Myocyte (in vitro differentiated cells): ENCODE measurements at regions not wholly inside any gene's neighbourhood (a gene's known extent, or its start where the extent isn't known, plus 50 kb on each side); places are given as distances from the start of the nearest gene placed in this dataset.

Experiments used
- DNase-seq: peaks from one replicate; pipeline ENCODE4 v3.0.0-alpha.2; 2012; ENCODE audit warnings: low read depth

GRCh38 chr18:78579854-78580577 is 399.6 kb upstream of the SALL3 start:
- no peak for DNase-seq

- no peak for DNase-seq
These were observed 398.7 kb upstream of the SALL3 start for GRCh38 chr18:78580835-78581339.

GRCh38 chr18:78582181-78582709 is 397.4 kb upstream of the SALL3 start:
- DNase-seq: no peak

GRCh38 chr18:78582898-78583738 is 396.5 kb upstream of the SALL3 start:
- no peak for DNase-seq

GRCh38 chr18:78583739-78584458 is 395.7 kb upstream of the SALL3 start:
- DNase-seq: no peak

- no peak for DNase-seq
These were observed 395.1 kb upstream of the SALL3 start for GRCh38 chr18:78584459-78585022.

GRCh38 chr18:78586586-78586985 is 393.0 kb upstream of the SALL3 start:
- DNase-seq: no peak

GRCh38 chr18:78587096-78587495 is 392.5 kb upstream of the SALL3 start:
- DNase-seq: no peak

- no peak for DNase-seq
These were observed 391.7 kb upstream of the SALL3 start for GRCh38 chr18:78587626-78588600.

- DNase-seq: no peak
These were observed 389.6 kb upstream of the SALL3 start for GRCh38 chr18:78589916-78590437.

- DNase-seq: no peak
These were observed 384.2 kb upstream of the SALL3 start for GRCh38 chr18:78595453-78595852.

GRCh38 chr18:78595924-78596573 is 383.6 kb upstream of the SALL3 start:
- no peak for DNase-seq

GRCh38 chr18:78596794-78597345 is 382.7 kb upstream of the SALL3 start:
- no peak for DNase-seq

- no peak for DNase-seq
These were observed 378.3 kb upstream of the SALL3 start for GRCh38 chr18:78601349-78601748.

GRCh38 chr18:78601923-78602322 is 377.7 kb upstream of the SALL3 start:
- DNase-seq: no peak

GRCh38 chr18:78602430-78602829 is 377.2 kb upstream of the SALL3 start:
- no peak for DNase-seq

- DNase-seq: no peak
These were observed 376.3 kb upstream of the SALL3 start for GRCh38 chr18:78603102-78603983.

GRCh38 chr18:78605255-78605654 is 374.4 kb upstream of the SALL3 start:
- no peak for DNase-seq
